ENCODE measurements at regions not wholly inside any gene's neighbourhood (a gene's known extent, or its start where the extent isn't known, plus 50 kb on each side); places are given as distances from the start of the nearest gene placed in this dataset.
A peak's percentile ranks its signal among the peaks of the same experiment; 100 is the strongest.
"Not testable (repeated sequence)": the region's sequence is repeated elsewhere in the genome, so short reads cannot be mapped to it uniquely, and the experiment has no call there.

DNA sequence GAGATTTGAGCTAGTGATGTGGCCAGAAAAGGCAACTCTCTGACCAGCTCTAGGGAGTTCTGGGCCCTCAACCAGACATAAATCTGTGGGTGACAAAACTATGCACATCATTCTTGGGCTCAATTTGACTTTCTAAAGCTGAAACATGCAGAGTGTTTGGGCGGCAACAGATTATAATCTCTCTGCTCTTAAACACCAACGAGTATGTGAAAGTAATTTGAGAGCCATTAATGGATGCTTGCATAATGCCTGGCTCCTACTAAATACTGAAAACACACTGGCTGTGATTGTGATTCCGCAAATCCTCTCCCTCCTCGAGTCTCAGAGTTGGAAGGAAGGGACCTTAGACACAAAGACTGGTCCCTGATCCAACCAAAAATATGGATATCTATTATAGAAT lies 186.7 kb downstream of the UACA start:
- no peak for DNase-seq (ENCODE audit: low spot score)

DNA sequence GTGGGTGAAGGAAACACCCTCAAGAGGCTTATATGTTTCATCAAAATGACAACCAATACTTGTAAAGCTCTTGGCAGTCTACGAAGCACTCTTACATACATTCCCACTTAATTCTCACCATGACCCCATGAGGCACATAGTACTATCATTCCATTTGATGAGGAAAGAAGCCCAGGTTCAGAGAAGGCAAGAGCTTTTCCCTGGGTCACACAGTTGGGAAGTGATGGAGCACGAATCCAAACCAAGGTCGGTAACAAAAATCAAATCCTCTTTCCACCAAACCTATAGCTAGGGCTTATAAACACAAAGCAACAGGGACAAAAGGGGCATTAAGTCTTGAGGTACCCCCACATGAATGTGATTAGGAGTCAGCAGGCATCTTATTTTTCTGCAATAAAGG lies 187.1 kb downstream of the UACA start:
- no peak for DNase-seq (ENCODE audit: low spot score)

DNA sequence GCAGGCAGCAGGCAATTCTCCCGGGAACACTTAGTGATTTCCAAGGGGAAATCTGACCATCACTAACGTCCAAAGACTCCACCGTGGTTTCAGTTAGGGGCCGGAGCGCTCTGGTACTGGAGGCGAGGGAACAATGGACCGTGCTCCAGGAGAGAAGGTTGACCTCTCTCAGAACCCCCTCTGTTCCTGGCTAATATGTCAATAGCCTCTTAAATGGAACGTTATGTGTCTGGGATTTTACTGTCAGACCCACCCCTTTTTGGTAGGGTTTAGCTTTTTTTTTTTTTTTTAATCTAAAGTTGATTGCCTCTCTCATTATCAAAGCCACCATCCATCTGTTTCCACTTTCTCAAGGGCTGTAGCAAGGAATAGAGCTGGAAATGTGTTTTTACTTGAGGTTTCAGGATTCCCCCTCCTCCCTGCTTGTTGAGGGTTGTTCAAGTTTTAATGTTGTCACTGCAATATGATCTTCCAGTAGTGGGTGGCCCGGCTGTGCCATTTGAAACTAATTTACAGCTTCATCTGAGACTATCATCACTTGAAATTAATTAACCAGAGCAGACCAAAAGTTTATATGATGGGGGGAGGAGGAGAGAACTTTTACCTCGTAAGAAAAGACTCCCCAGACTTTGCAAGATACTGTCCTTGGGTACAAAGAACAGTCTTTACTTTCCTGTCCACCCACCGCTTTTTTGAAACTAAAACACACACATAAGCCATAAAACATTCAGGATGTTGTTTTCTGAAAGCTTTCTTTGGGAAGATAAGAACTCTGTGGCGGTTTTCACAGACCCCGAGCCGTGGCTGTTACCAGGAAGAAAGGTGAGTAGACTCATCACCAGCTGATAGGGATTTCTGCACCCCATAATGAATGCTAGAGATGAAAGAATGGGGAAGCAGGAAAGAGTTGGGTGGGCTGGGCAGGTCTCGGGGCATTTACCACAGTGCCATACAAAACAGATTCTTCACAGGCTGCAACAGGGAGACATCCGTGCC lies 187.8 kb downstream of the UACA start:
- DNase-seq (ENCODE audit: low spot score): no peak

DNA sequence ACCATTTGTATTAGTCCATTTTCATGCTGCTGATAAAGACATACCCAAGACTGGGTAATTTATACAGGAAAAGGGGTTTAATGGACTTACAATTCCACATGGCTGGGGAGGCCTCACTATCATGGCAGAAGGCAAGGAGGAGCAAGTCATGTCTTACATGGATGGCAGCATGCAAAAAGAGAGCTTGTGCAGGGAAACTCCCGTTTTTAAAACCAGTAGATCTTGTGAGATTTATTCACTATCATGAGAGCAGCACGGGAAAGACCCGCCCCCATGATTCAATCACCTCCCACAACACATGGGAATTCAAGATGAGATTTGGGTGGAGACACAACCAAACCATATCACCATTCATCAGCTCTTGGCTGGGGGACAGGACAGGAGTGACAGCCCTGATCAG lies 189.0 kb downstream of the UACA start:
- DNase-seq (ENCODE audit: low spot score): not testable (repeated sequence)

DNA sequence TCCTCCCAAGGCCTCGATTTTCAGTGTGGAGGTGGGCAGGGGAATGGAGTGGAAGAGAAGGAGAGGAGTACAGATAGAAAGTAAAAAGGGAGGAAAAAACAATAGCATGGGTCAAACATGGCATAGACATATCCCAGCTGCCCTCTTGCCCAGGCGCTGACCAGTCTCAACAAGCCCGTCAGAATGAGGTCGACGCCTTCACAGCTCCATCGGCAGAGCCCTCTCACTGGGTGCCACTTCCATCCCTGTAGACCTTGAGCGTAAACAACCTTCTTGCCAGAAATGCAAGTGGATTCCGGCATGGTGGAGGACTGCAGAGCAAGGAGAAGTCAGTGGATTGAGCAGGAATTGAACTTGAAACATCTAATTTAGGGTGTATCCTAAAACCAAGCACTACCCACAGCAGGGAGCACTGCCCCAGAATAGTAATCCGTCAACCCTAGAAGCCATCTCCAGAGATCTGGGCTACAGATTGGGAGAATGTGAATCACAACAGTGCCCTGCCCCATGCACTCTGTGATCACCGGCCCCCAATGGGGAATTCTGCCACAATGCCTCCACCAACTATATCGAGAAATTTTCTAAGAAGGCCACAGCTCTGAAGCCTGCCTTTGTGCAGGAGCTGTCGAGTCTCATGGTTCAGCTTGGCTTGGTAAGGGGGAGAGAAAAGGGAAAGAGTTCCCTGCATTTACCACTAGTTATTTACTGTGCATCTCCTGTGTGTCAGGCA lies 190.1 kb downstream of the UACA start:
- no peak for DNase-seq (ENCODE audit: low spot score)

DNA sequence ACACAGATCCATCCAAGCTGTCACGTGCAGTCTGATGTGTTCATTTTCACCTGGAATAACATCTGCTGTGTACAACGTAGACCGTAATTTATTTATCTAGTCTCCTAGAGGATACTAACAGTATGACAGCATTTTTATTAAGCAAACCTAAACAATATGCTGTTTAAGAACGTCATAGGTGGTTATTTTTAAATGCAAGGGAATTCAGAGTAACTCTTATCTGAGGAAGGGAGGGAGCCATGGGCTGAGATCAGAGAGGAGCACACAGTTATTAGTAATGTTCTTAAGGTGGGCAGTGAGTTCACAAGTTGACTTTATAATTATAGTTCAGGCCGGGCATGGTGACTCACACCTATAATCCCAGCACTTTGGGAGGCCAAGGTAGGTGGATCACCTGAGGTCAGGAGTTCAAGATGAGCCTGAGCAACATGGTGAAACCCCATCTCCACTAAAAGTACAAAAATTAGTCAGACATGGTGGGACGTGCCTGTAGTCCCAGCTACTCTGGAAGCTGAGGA lies 193.6 kb downstream of the UACA start:
- peak; percentile 24 for DNase-seq (ENCODE audit: low spot score)

DNA sequence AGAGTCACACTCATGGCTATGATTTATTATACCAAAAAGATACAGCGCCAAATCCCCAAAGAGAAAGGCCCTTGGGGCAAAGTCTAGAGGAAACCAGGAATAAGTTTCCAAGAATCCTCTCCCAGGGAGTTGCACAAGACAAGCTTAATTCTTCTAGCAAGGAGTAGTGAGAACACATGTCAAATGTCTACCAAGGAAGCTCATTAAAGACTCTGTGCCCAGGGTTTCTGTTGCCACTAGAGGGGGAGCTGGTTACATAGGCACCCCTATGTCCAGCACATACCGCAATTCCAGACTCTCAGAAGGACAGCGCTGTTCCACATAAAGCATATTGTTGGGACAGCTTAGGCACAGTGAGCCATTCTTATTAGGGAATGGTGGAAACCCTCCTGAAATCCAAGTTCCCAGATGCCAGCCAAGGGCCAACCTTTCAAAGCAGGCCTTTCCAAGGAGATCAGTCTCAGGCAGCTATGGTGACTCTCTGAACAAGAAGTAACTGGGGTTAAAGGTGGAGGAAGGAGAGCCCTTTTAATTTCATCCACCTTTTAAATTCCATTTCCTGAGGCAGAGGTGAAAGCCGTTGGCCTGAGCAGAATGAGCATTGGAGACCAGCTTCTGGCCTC lies 194.2 kb downstream of the UACA start:
- DNase-seq (ENCODE audit: low spot score): peak; percentile 70

DNA sequence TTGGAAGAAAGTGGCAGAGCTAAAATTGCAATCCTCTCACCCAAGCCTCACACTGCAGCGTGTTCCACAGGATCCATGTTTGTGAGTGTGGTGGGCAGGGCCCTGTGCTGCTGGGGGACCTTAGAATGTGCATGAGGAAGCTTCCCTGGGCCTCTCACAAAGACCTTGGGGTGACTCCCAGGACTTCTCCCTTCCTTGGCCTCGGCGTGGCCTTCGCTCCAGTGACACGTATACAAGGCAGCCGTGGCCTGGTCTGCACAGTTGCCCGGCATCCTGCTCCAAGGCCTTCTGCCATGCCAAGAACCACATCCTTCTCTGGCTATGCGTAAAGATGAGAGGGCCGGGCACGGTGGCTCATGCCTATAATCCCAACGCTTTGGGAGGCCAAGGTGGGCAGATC lies 196.4 kb downstream of the UACA start:
- no peak for DNase-seq (ENCODE audit: low spot score)

DNA sequence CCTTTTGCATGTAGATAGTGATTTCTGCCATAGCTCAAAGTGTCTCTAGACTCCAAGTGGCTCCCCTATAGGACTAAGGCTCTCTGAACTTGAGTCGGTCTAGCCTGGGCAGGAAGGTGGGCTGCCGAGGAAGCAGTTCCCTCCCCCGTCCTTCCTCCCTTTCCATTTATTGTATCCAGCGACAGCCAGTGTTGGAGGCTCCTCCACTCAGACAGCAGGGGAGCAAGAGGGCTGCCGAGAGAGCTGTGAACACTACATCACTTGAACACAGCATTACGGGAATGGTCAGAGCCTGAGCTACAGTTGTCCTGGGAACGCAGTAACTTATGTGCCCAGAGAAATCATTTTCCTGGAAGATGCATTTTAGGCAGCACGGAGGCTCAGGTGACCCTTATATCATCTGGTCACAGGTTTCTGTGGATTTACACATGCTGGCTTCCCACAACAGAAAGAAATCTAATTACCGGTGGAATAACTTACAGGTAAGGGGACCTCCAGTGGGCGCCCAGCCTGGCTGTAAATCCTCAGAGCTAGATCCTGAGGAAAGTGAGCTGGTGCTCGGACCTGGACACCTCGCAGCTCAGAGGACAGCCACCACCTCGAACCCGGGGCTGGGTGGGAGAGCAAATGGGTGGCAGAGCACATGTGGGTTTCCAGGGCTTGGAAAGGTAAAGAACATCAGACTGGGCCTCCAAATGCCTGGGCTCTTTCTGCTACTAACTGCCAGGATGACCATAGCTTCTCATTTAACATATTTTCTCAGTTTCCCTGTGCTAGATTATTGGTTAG lies 197.1 kb downstream of the UACA start:
- DNase-seq (ENCODE audit: low spot score): no peak

DNA sequence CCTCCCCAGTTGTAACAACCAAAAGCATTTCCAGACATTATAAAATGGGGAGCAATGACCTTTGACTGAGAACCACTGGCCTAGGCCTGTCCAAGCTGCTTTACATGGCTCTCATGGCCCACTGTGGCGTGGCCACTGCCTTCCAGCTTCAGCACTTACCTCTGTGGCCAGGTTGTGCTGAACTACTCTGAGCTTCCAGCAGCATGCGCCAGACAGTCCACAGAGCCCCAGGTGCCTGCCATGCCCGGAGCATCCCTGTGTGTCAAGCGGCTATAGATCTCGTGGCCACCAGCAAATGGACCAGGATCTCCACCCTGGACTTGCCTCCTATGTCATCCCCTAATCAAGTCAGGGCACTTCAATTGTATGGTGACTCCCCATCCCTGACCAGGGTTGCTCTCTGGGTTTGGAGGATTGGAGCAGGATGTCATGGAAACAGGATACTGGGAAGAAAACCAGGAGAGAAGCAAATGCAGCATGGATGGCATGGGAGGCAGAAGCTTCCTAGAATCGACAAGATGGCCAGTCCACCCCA lies 199.7 kb downstream of the UACA start:
- DNase-seq (ENCODE audit: low spot score): no peak

DNA sequence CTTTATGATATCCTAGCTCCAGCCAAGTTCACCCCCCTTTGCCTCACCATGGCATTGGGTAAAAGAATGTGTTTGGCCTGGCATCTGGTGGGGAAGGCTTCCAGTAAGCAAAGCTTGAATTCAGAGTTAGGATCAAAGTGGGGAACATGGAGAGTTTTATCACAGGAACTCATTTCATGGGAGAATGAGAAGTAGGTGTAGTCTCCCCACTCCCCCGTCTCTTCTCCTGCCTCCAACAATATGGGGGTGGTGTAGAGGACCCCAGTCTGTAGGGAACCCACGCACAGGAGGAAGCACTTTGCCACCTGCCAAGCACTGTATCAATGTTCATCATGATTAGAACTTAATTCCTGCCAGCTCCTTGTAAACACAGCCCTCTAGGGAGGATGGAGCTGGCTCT lies 200.5 kb downstream of the UACA start:
- DNase-seq (ENCODE audit: low spot score): no peak

DNA sequence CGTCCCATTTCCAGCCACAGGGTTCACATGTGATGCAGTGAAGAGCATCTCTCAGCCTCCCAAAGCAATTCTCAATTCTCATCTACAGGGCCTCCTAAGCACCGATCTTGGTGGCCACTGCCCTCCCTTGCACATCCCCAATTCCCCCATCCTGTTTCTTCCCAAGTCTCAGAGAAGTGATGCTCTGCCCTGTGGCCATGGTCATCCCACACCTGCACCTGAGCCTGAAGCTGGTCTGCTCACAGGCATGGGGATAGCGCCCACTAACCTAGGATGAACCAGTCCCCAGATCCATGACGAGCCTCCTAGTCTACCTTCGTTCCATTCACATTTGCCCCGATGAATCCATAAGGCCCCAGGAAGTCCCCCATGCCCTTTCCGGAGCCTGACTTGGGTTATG lies 201.5 kb downstream of the UACA start:
- DNase-seq (ENCODE audit: low spot score): no peak

DNA sequence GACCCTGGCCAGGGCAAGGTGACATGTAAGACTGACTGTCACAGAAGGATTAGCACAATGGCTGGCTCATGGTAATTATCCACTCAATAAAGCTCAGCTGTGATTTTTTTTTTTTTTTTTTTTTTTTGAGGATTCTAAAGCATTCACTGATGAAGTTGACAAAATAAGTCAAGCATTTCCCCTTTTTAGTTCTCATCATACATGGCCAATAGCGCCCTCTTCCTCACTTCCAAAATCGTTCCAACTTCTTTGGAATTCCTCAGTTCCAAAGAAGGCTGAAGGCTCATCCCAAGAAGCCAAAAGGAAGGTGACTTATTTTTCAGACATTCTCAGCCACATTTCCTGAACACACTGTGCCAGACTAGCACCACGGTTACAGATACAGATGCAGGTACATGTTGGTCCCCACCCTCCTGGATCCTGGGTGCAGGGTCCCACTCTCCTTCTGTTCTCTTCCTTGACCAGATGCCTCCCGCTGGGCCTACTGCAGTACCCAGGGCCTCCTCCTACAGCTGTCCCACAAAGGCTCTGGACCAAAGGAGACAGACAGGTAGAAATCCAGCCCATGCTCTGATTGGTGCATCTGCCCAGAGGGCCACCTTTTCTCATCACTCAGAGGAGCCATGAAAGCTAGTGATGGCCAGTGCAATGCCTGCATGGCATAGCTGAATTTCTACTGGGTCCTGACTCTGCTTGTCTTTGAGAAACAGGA lies 202.6 kb downstream of the UACA start:
- no peak for DNase-seq (ENCODE audit: low spot score)

DNA sequence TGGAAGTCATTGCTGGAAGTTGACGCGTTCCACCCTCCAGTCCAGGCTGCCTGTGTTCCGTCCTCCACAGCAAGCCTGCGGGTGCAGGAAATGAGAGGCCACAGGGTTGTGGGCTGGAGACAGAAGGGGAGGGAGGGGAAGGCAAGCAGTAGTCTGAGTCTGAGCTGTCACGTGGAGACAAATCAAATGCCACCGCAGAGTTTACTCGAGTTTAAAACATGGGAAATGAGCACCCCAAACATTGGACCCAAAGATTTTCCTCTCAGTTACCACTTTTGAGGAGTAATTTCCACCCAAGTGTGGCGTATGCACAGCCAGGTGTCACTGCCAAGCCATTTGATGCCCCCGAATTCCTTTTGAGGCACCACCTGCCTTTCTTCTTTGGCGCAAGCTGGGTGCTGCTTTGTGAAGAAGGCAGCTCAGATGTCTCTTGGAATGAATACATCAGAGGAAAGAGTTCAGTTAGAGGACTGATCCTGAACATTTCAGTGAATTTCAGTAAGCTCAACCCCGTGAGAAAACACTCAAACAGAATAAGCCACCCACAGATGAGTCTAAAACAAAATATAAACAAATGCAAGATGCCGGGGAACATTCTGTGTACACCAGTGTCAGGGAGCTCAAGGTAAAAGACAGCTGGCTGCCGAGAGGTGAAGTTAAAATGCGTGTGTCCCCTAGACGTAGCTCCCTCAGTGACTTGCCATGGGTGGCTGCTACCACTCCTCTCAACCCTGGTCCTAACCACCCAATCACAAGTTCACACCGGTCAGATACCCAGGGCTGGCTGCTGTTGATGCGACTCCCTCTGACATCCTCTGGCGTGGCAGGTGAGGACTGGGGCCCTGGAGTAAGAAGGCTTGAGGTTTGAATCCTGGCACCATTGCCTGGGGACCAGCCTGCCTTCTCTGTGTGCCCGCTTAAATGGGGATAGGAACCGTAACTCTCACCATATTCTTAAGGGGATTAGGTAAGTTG lies 203.8 kb downstream of the UACA start:
- peak; percentile 27 for DNase-seq (ENCODE audit: low spot score)

DNA sequence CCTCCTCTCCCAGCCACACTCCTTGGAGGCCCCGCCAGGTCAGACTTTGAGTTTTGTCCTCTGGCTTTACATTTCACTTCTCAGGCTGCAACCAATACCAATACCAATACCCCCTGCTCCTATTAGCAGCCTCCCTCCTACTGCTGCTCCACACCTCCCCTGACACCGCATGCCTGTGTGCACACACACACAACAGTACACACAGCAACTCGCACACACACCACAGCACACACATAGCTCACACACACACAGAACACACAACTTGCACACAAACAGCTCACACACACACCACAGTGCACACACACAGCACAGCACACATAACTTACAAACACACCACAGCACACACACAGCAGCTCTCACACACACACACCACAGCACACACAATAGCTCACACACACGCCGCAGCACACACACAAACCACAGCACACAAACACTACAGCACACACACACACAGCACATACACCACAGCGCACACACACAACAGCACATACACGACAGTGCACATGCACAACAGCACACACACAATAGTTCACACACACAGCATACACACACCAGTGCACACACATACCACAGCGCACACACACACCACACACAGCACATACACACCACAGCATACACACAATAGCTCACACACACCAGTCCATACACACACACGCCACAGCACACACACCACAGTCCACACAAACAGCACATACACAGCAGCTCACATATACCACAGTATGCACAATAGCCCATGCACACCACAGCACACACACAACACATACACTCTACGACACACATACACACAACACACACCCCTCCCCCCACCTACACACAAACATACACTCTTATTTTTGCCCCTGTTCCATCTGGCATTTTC lies 204.7 kb downstream of the UACA start:
- no peak for DNase-seq (ENCODE audit: low spot score)

DNA sequence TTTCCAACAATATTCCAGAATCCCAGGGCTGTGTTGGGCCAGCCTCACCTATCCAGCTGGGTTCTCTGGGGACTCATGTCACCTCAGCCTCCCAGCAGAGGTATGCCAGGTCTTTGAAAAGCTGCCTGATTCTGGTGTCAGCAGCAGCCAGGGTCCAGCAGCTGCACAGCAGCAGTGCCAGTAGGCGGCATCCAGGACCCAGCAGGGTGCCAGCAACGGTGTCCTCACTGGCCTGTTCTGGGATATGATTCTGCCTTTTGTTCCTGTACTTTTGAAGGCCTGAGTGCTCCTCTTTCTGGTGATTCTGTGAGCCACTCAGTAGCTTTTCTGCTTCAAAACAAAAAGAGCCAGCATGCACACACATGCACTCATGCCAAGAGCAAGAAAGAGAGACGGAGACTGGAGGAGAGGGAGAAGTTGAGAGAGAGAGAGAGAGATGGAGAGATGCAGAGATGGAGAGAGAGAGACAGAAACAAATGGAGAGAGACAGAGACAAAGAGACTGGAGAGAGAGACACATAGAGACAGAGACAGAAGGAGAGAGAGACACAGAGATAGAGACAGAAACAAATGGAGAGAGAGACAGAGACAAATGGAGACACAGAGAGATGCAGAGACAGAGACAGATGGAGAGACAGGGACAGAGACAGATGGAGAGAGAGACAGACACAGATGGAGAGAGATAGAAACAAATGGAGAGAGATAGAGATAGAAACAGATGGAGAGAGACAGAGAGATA lies 205.7 kb downstream of the UACA start:
- DNase-seq (ENCODE audit: low spot score): no peak

DNA sequence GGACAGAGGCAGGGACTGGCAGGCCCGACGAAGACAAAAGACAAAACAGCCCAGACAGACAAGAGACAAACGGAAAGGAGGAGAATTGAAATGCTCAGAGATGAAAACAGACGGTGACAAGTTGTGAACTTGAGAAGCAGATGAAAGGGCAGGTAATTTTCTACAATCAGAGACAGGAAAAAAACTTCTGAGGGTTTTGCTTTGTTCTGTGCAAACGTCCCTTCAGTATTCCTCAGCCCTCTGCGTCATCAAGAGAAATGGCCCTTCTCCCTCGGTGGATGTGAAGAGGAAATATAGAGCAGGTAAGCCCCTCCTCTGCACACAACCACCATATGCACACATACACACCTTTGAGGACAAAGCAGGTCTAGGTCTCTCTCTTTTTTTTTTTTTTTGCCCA lies 206.6 kb downstream of the UACA start:
- DNase-seq (ENCODE audit: low spot score): no peak
